HCT116 (cell line): ENCODE measurements at regions not wholly inside any gene's neighbourhood (a gene's known extent, or its start where the extent isn't known, plus 50 kb on each side); places are given as distances from the start of the nearest gene placed in this dataset.
A peak's percentile ranks its signal among the peaks of the same experiment; 100 is the strongest.

ENCODE experiments used
- ATAC-seq: fragments of 200-7000 bp; cut with Tn5 transposase; 2 replicates; pipeline ENCODE4 v1.9.1; 2020; ENCODE audit warnings: mild to moderate bottlenecking, moderate library complexity
- BruUV-seq: library from RNA; stranded (reverse); fragments of 400-500 nt; replicated peaks from 2 replicates; lab custom pipeline; 2021; lab: Mats Ljungman, UMichigan
- CTCF ChIA-PET: fragments of 300-600 bp; sonication (Branson Sonifier 250); formaldehyde crosslinking; loops from one replicate; lab custom pipeline; 2021; ENCODE audit warnings: antibody characterized with exemption; lab: Charles Lee
- POLR2A ChIA-PET: fragments of 300-600, 350-600 bp; sonication (Branson Sonifier 250); formaldehyde crosslinking; loops from one replicate; lab custom pipeline; 2021; ENCODE audit warnings: antibody characterized with exemption; lab: Charles Lee
- RAD21 ChIA-PET, 2 experiments: fragments of 300-600 bp; sonication (Branson Sonifier 250); formaldehyde crosslinking; loops; one replicate each; lab custom pipeline; 2023; ENCODE audit warnings: low total read pairs in 2 of 2; ENCODE audit not compliant: uncharacterized antibody in 2 of 2, unreplicated experiment in 2 of 2, low non-redundant PET in 1 of 2; lab: Charles Lee
- DNase-seq: peaks from one replicate; pipeline ENCODE4 v3.0.0-alpha.2; 2010; ENCODE audit warnings: low read depth, low spot score
- H2AFZ ChIP-seq: fragments of 200-600 bp; shearing (Covaris generic), sonication (generic); 2 replicates; pipeline ENCODE4 v1.6.1; 2017; ENCODE audit warnings: low read depth, mixed run types, mixed read lengths, antibody characterized with exemption, low read length; ENCODE audit not compliant: poor library complexity, severe bottlenecking
- H3K27ac ChIP-seq: 2 replicates; pipeline ENCODE4 v1.5.1; 2012; ENCODE audit warnings: low read depth, low read length
- H3K27me3 ChIP-seq: fragments of 200-600 bp; sonication (generic); 2 replicates; pipeline ENCODE4 v1.6.1; 2016; ENCODE audit warnings: mixed run types, low read length, mixed read lengths; ENCODE audit not compliant: insufficient read depth
- H3K36me3 ChIP-seq, 2 experiments: fragments of 200-500 bp in 1 of 2; fragments of 200-600 bp in 1 of 2; sonication (Bioruptor generic) in 1 of 2; sonication (generic) in 1 of 2; 2 replicates each; pipeline versions ENCODE4 v1.5.1 to v1.6.1; 2014 to 2016; ENCODE audit warnings: low read length in 2 of 2, inconsistent platforms in 1 of 2, mixed read lengths in 1 of 2, mixed run types in 1 of 2; ENCODE audit not compliant: insufficient read depth in 2 of 2, control insufficient read depth in 1 of 2
- H3K4me1 ChIP-seq, 2 experiments: fragments of 200-600 bp in 1 of 2; sonication (generic) in 1 of 2; 2 replicates each; pipeline versions ENCODE4 v1.5.1 to v1.6.1; 2012 to 2017; ENCODE audit warnings: low read length in 2 of 2, inconsistent platforms in 1 of 2, mild to moderate bottlenecking in 1 of 2, mixed read lengths in 1 of 2, mixed run types in 1 of 2, moderate library complexity in 1 of 2; ENCODE audit not compliant: insufficient read depth in 2 of 2, control insufficient read depth in 1 of 2
- H3K4me2 ChIP-seq: fragments of 200-600 bp; sonication (generic); 2 replicates; pipeline ENCODE4 v1.6.1; 2017; ENCODE audit warnings: mixed run types, low read length, mixed read lengths
- H3K4me3 ChIP-seq, 2 experiments: fragments of 200-600 bp in 1 of 2; sonication (generic) in 1 of 2; replicated peaks in 1 of 2; 2 replicates each; pipeline ENCODE4 v1.5.1; 2011 to 2016; ENCODE audit warnings: low read length in 2 of 2, control low read depth in 1 of 2, low read depth in 1 of 2, mild to moderate bottlenecking in 1 of 2, mixed read lengths in 1 of 2, mixed run types in 1 of 2
- H3K79me2 ChIP-seq: fragments of 200-600 bp; sonication (generic); 2 replicates; pipeline ENCODE4 v1.6.1; 2017; ENCODE audit warnings: mild to moderate bottlenecking, mixed run types, low read length, moderate library complexity, mixed read lengths; ENCODE audit not compliant: insufficient read depth
- H3K9ac ChIP-seq: fragments of 200-600 bp; sonication (generic); 2 replicates; pipeline ENCODE4 v1.6.1; 2016; ENCODE audit warnings: low read length, mixed read lengths
- H3K9me2 ChIP-seq: fragments of 200-600 bp; sonication (generic), shearing (Covaris generic); 2 replicates; pipeline ENCODE4 v1.6.1; 2017; ENCODE audit warnings: mixed run types, mild to moderate bottlenecking, moderate library complexity; ENCODE audit not compliant: insufficient read depth
- H3K9me3 ChIP-seq, 2 experiments: fragments of 200-500 bp in 1 of 2; fragments of 200-600 bp in 1 of 2; sonication (Bioruptor generic) in 1 of 2; sonication (generic) in 1 of 2; 2 replicates each; pipeline ENCODE4 v1.6.1; 2014 to 2017; ENCODE audit warnings: low read length in 2 of 2, mixed read lengths in 2 of 2, inconsistent platforms in 1 of 2, low read depth in 1 of 2, mild to moderate bottlenecking in 1 of 2, mixed run types in 1 of 2, moderate library complexity in 1 of 2; ENCODE audit not compliant: control insufficient read depth in 1 of 2, insufficient read depth in 1 of 2
- H4K20me1 ChIP-seq: fragments of 200-600 bp; sonication (generic), shearing (Covaris generic); 2 replicates; pipeline ENCODE4 v1.6.1; 2017; ENCODE audit warnings: mixed run types, mild to moderate bottlenecking, moderate library complexity; ENCODE audit not compliant: insufficient read depth
- CBX3 ChIP-seq: IDR thresholded peaks from 2 replicates; pipeline ENCODE4 v1.6.1; 2012; ENCODE audit warnings: low read depth
- CEBPB ChIP-seq: IDR thresholded peaks from 2 replicates; pipeline ENCODE4 v1.6.1; 2012; ENCODE audit warnings: low read depth
- ELF1 ChIP-seq: IDR thresholded peaks from 2 replicates; pipeline ENCODE4 v1.6.1; 2012; ENCODE audit warnings: low read depth, borderline replicate concordance
- EZH2 ChIP-seq: fragments of 200-600 bp; sonication (generic); IDR thresholded peaks from 2 replicates; pipeline ENCODE4 v1.6.1; 2017; ENCODE audit warnings: antibody characterized with exemption, mixed run types
- FOSL1 ChIP-seq: IDR thresholded peaks from 2 replicates; pipeline ENCODE4 v1.6.1; 2012; ENCODE audit warnings: low read depth
- JUND ChIP-seq: IDR thresholded peaks from 2 replicates; pipeline ENCODE4 v1.6.1; 2012
- POLR2A ChIP-seq: IDR thresholded peaks from 2 replicates; pipeline ENCODE4 v1.7.0; 2011; ENCODE audit warnings: borderline replicate concordance; ENCODE audit not compliant: insufficient read depth, insufficient read length; ENCODE audit errors: extremely low read depth
- SP1 ChIP-seq: IDR thresholded peaks from 2 replicates; pipeline ENCODE4 v1.6.1; 2012; ENCODE audit warnings: low read depth
- SRF ChIP-seq: IDR thresholded peaks from 2 replicates; pipeline ENCODE4 v1.6.1; 2012; ENCODE audit warnings: low read depth
- YY1 ChIP-seq: IDR thresholded peaks from 2 replicates; pipeline ENCODE4 v1.6.1; 2011; ENCODE audit warnings: low read length, low read depth, moderate library complexity, mild to moderate bottlenecking; ENCODE audit not compliant: insufficient replicate concordance; ENCODE audit errors: extremely low read depth
- ZNF274 ChIP-seq: fragments of 200-500 bp; sonication (Bioruptor generic); IDR thresholded peaks from 2 replicates; pipeline ENCODE4 v1.6.1; 2014; ENCODE audit warnings: mild to moderate bottlenecking, low read depth, low read length, inconsistent platforms
- intact Hi-C: fragments of 100-400 bp; cut with micrococcal nuclease; formaldehyde crosslinking; loops from 2 replicates; pipeline ENCODE4 v1.10.0; 2022
- TF ChIP-seq, protein P1 (sequence below): IDR thresholded peaks from 2 replicates; pipeline ENCODE4 v1.6.1; 2012; ENCODE audit warnings: low read depth
- TF ChIP-seq, protein P2 (sequence below): IDR thresholded peaks from 2 replicates; pipeline ENCODE4 v1.6.1; 2012
- TF ChIP-seq, protein P3 (sequence below): IDR thresholded peaks from 2 replicates; pipeline ENCODE4 v1.6.1; 2012
- TF ChIP-seq, protein P4 (sequence below), 3 experiments: fragments of 200-600 bp in 1 of 3; sonication (generic) in 1 of 3; IDR thresholded peaks in 2 of 3; conservative IDR thresholded peaks in 1 of 3; 2 replicates each; pipeline ENCODE4 v1.5.1; 2012 to 2017; ENCODE audit warnings: low read depth in 2 of 3, low read length in 2 of 3, antibody characterized with exemption in 1 of 3, borderline replicate concordance in 1 of 3, control low read depth in 1 of 3, mild to moderate bottlenecking in 1 of 3, mixed read lengths in 1 of 3, mixed run types in 1 of 3, moderate library complexity in 1 of 3; ENCODE audit not compliant: insufficient read depth in 1 of 3

DNA sequence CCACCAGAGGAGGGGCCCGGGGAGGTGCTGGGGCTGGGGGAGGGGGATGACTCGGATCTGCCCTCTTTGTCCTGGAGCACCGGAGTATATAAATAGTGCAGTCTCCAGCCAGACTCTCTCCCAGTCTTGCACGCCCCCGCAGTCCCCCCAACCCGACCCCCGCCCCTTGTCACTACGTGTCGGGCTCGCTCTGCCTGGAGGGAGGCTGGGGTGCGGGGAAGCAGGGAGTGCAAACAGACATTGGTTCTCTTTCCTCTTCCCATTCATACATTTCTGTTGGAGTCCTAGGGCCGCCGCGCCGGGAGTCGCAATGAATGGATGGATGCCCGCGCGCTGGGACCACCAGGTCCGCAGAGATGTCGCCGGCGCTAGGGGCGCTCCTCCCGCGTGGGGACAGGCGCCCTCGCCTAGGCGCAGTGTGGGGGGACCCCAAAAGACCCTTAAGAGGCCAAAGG, 179.3 kb downstream of the TBXT start:
- H3K27ac ChIP-seq, result no peak overlapping the region
- TF ChIP-seq, protein P1, sequence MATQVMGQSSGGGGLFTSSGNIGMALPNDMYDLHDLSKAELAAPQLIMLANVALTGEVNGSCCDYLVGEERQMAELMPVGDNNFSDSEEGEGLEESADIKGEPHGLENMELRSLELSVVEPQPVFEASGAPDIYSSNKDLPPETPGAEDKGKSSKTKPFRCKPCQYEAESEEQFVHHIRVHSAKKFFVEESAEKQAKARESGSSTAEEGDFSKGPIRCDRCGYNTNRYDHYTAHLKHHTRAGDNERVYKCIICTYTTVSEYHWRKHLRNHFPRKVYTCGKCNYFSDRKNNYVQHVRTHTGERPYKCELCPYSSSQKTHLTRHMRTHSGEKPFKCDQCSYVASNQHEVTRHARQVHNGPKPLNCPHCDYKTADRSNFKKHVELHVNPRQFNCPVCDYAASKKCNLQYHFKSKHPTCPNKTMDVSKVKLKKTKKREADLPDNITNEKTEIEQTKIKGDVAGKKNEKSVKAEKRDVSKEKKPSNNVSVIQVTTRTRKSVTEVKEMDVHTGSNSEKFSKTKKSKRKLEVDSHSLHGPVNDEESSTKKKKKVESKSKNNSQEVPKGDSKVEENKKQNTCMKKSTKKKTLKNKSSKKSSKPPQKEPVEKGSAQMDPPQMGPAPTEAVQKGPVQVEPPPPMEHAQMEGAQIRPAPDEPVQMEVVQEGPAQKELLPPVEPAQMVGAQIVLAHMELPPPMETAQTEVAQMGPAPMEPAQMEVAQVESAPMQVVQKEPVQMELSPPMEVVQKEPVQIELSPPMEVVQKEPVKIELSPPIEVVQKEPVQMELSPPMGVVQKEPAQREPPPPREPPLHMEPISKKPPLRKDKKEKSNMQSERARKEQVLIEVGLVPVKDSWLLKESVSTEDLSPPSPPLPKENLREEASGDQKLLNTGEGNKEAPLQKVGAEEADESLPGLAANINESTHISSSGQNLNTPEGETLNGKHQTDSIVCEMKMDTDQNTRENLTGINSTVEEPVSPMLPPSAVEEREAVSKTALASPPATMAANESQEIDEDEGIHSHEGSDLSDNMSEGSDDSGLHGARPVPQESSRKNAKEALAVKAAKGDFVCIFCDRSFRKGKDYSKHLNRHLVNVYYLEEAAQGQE, result no peak
- TF ChIP-seq, protein P2, sequence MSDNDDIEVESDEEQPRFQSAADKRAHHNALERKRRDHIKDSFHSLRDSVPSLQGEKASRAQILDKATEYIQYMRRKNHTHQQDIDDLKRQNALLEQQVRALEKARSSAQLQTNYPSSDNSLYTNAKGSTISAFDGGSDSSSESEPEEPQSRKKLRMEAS, result no peak
- TF ChIP-seq, protein P3, sequence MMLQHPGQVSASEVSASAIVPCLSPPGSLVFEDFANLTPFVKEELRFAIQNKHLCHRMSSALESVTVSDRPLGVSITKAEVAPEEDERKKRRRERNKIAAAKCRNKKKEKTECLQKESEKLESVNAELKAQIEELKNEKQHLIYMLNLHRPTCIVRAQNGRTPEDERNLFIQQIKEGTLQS, result no peak
- TF ChIP-seq SP1, result no peak
- TF ChIP-seq FOSL1, result no peak
- TF ChIP-seq CBX3, result no peak
- no peak for TF ChIP-seq YY1
- TF ChIP-seq ELF1, result no peak
- TF ChIP-seq CEBPB, result no peak
- TF ChIP-seq, protein P4, sequence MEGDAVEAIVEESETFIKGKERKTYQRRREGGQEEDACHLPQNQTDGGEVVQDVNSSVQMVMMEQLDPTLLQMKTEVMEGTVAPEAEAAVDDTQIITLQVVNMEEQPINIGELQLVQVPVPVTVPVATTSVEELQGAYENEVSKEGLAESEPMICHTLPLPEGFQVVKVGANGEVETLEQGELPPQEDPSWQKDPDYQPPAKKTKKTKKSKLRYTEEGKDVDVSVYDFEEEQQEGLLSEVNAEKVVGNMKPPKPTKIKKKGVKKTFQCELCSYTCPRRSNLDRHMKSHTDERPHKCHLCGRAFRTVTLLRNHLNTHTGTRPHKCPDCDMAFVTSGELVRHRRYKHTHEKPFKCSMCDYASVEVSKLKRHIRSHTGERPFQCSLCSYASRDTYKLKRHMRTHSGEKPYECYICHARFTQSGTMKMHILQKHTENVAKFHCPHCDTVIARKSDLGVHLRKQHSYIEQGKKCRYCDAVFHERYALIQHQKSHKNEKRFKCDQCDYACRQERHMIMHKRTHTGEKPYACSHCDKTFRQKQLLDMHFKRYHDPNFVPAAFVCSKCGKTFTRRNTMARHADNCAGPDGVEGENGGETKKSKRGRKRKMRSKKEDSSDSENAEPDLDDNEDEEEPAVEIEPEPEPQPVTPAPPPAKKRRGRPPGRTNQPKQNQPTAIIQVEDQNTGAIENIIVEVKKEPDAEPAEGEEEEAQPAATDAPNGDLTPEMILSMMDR (IDR thresholded peaks at IDR 0.05 in 2 of 3, conservative IDR thresholded peaks at IDR 0.05 in 1 of 3; ENCODE audit: borderline replicate concordance in 1 of 3, insufficient read depth in 1 of 3, low read depth in 2 of 3, low read length in 2 of 3), result no peak
- no peak for TF ChIP-seq EZH2
- TF ChIP-seq SRF, result no peak
- TF ChIP-seq ZNF274, result no peak
- no peak for TF ChIP-seq JUND
- TF ChIP-seq POLR2A, result no peak
- TF ChIP-seq, all 23 proteins: peak for 0
- Histone ChIP-seq H3K79me2 (no peaks in the 10 kb centered on the region), H3K9ac (no peak overlapping the region), H3K9me2 (no peaks in the 10 kb centered on the region), H3K4me1 (peaks cover 0 to 3% of the 10 kb centered on the region in 2 experiments; a peak in 1 of 4 replicates), H3K4me3 (no peak overlapping the region), H3K36me3 (no peaks in the 10 kb centered on the region), H2AFZ (no peak overlapping the region), H3K4me2 (peak overlapping the region; percentile 50), H3K9me3 (no peaks in the 10 kb centered on the region), H4K20me1 (no peaks in the 10 kb centered on the region), H3K27me3 (no peaks in the 10 kb centered on the region)
- POLR2A ChIA-PET, result no interaction called here
- RAD21 ChIA-PET, result no interaction called here
- no TSS peak for BruUV-seq
- CTCF ChIA-PET, result no interaction called here
- ATAC-seq (peak; percentile 52; the same call in 1 of the 2 replicates), DNase-seq (no peak)
- intact Hi-C loops, result no loop called here
